Stimulated activated naive B cell treated with anti-CD40 and anti-IgM and Interleukin-4, amounts not matched to agents 10 μg/mL and 1 μg/mL and 100 μg/mL, for 72 hours (primary cell): ENCODE measurements at regions not wholly inside any gene's neighbourhood (a gene's known extent, or its start where the extent isn't known, plus 50 kb on each side); places are given as distances from the start of the nearest gene placed in this dataset.
A peak's percentile ranks its signal among the peaks of the same experiment; 100 is the strongest.

Experiments
- ATAC-seq, 2 donors: fragments of 150-1000 bp; cut with Tn5 transposase; replicated peaks; 2 replicates each; pipeline ENCODE4 v1.10.0; 2021; ENCODE audit warnings: moderate library complexity in 1 of 2
- DNase-seq: peaks from one replicate; pipeline ENCODE4 v3.0.0; 2021
- H3K27ac Mint-ChIP-seq: one replicate; pipeline ENCODE4 v1.8.0; 2022; ENCODE audit warnings: mild to moderate bottlenecking, mixed read lengths
- H3K27me3 Mint-ChIP-seq, 2 donors: one replicate each; pipeline ENCODE4 v1.8.0; 2022; ENCODE audit warnings: mixed read lengths in 2 of 2
- H3K36me3 Mint-ChIP-seq, 2 donors: one replicate each; pipeline ENCODE4 v1.8.0; 2022; ENCODE audit warnings: mixed read lengths in 2 of 2, mild to moderate bottlenecking in 1 of 2
- H3K4me1 Mint-ChIP-seq, 2 donors: one replicate each; pipeline ENCODE4 v1.8.0; 2022; ENCODE audit warnings: mixed read lengths in 2 of 2, mild to moderate bottlenecking in 1 of 2
- H3K4me3 Mint-ChIP-seq, 2 donors: one replicate each; pipeline ENCODE4 v1.8.0; 2022; ENCODE audit warnings: mild to moderate bottlenecking in 2 of 2, mixed read lengths in 2 of 2, moderate library complexity in 1 of 2
- H3K9me3 Mint-ChIP-seq, 2 donors: one replicate each; pipeline ENCODE4 v1.8.0; 2022; ENCODE audit warnings: mixed read lengths in 2 of 2, mild to moderate bottlenecking in 1 of 2

GRCh38 chrX:117215683-117216082 lies 752.9 kb upstream of the CT83 start:
- Mint-ChIP-seq H3K9me3 (no peaks in the 10 kb centered on the region), H3K36me3 (no peaks in the 10 kb centered on the region), H3K4me3 (no peak overlapping the region), H3K27me3 (no peaks in the 10 kb centered on the region), H3K27ac (no peak overlapping the region), H3K4me1 (no peaks in the 10 kb centered on the region)
- ATAC-seq, result no peak
- no peak for DNase-seq

- ATAC-seq (no peak), DNase-seq (no peak)
- Mint-ChIP-seq H3K4me1 (no peaks in the 10 kb centered on the region), H3K36me3 (no peaks in the 10 kb centered on the region), H3K27me3 (no peaks in the 10 kb centered on the region), H3K9me3 (peaks cover 5 to 8% of the 10 kb centered on the region in 2 donors), H3K4me3 (no peak overlapping the region), H3K27ac (no peak overlapping the region)
Measured at GRCh38 chrX:117196481-117196880, 733.7 kb upstream of the CT83 start.

- H3K4me3 Mint-ChIP-seq, result no peak overlapping the region
- no peak for ATAC-seq
- no peaks in the 10 kb centered on the region for H3K27me3 Mint-ChIP-seq
- peaks cover 0 to 5% of the 10 kb centered on the region in 2 donors for H3K9me3 Mint-ChIP-seq
- DNase-seq, result no peak
- no peaks in the 10 kb centered on the region for H3K36me3 Mint-ChIP-seq
- H3K27ac Mint-ChIP-seq, result no peak overlapping the region
- H3K4me1 Mint-ChIP-seq, result no peaks in the 10 kb centered on the region
Measured at GRCh38 chrX:117147249-117147648, 684.5 kb upstream of the CT83 start.

- Mint-ChIP-seq H3K9me3 (no peaks in the 10 kb centered on the region), H3K4me3 (no peak overlapping the region), H3K27me3 (no peaks in the 10 kb centered on the region), H3K36me3 (no peaks in the 10 kb centered on the region), H3K4me1 (no peaks in the 10 kb centered on the region), H3K27ac (no peak overlapping the region)
- ATAC-seq (no peak), DNase-seq (no peak)
Measured at GRCh38 chrX:117138070-117138469, 675.3 kb upstream of the CT83 start.

GRCh38 chrX:117134983-117135382 lies 672.2 kb upstream of the CT83 start:
- Mint-ChIP-seq H3K4me1 (no peaks in the 10 kb centered on the region), H3K27me3 (no peaks in the 10 kb centered on the region), H3K36me3 (no peaks in the 10 kb centered on the region), H3K4me3 (no peak overlapping the region), H3K9me3 (peaks cover 0 to 3% of the 10 kb centered on the region in 2 donors), H3K27ac (no peak overlapping the region)
- ATAC-seq, result no peak
- DNase-seq, result no peak

- no peak overlapping the region for H3K4me3 Mint-ChIP-seq
- no peak for DNase-seq
- H3K27me3 Mint-ChIP-seq, result no peaks in the 10 kb centered on the region
- no peaks in the 10 kb centered on the region for H3K4me1 Mint-ChIP-seq
- H3K9me3 Mint-ChIP-seq, result peaks cover 4 to 18% of the 10 kb centered on the region in 2 donors
- no peak overlapping the region for H3K27ac Mint-ChIP-seq
- no peak for ATAC-seq
- no peaks in the 10 kb centered on the region for H3K36me3 Mint-ChIP-seq
Measured at GRCh38 chrX:117120700-117121099, 657.9 kb upstream of the CT83 start.

- no peaks in the 10 kb centered on the region for H3K4me1 Mint-ChIP-seq
- no peak overlapping the region for H3K4me3 Mint-ChIP-seq
Measured at GRCh38 chrX:117096528-117096927, 633.8 kb upstream of the CT83 start.

GRCh38 chrX:117095393-117095792 lies 632.6 kb upstream of the CT83 start:
- Mint-ChIP-seq H3K36me3 (no peaks in the 10 kb centered on the region), H3K27ac (no peak overlapping the region), H3K4me3 (no peak overlapping the region), H3K9me3 (peaks cover 0 to 2% of the 10 kb centered on the region in 2 donors), H3K27me3 (no peaks in the 10 kb centered on the region), H3K4me1 (no peaks in the 10 kb centered on the region)
- DNase-seq (no peak), ATAC-seq (no peak)

More at GRCh38 chrX:117096528-117096927, 633.8 kb upstream of the CT83 start:
- no peak overlapping the region for H3K27ac Mint-ChIP-seq
- ATAC-seq, result no peak
- H3K9me3 Mint-ChIP-seq, result peaks cover 0 to 2% of the 10 kb centered on the region in 2 donors
- no peak for DNase-seq
- H3K27me3 Mint-ChIP-seq, result no peaks in the 10 kb centered on the region
- H3K36me3 Mint-ChIP-seq, result no peaks in the 10 kb centered on the region

GRCh38 chrX:117094149-117094548 lies 631.4 kb upstream of the CT83 start:
- no peaks in the 10 kb centered on the region for H3K4me1 Mint-ChIP-seq
- no peaks in the 10 kb centered on the region for H3K36me3 Mint-ChIP-seq
- DNase-seq (no peak), ATAC-seq (no peak)
- no peak overlapping the region for H3K4me3 Mint-ChIP-seq
- H3K27ac Mint-ChIP-seq, result no peak overlapping the region
- H3K27me3 Mint-ChIP-seq, result no peaks in the 10 kb centered on the region
- peaks cover 0 to 2% of the 10 kb centered on the region in 2 donors for H3K9me3 Mint-ChIP-seq

- no peaks in the 10 kb centered on the region for H3K36me3 Mint-ChIP-seq
- no peak for ATAC-seq
Measured at GRCh38 chrX:117093319-117093718, 630.5 kb upstream of the CT83 start.

GRCh38 chrX:117092641-117093040 lies 629.9 kb upstream of the CT83 start:
- Mint-ChIP-seq H3K4me3 (no peak overlapping the region), H3K27ac (no peak overlapping the region), H3K4me1 (no peaks in the 10 kb centered on the region), H3K27me3 (no peaks in the 10 kb centered on the region), H3K36me3 (no peaks in the 10 kb centered on the region), H3K9me3 (no peaks in the 10 kb centered on the region)
- DNase-seq (no peak), ATAC-seq (no peak)

More at GRCh38 chrX:117093319-117093718, 630.5 kb upstream of the CT83 start:
- Mint-ChIP-seq H3K4me1 (no peaks in the 10 kb centered on the region), H3K9me3 (no peaks in the 10 kb centered on the region), H3K27ac (no peak overlapping the region), H3K27me3 (no peaks in the 10 kb centered on the region), H3K4me3 (no peak overlapping the region)
- no peak for DNase-seq

- Mint-ChIP-seq H3K27me3 (no peaks in the 10 kb centered on the region), H3K9me3 (peaks cover 0 to 8% of the 10 kb centered on the region in 2 donors), H3K4me1 (peaks cover 0 to 3% of the 10 kb centered on the region in 2 donors), H3K36me3 (no peaks in the 10 kb centered on the region), H3K27ac (no peak overlapping the region), H3K4me3 (no peak overlapping the region)
- no peak for ATAC-seq
- DNase-seq, result no peak
Measured at GRCh38 chrX:117063224-117063623, 600.4 kb upstream of the CT83 start.

GRCh38 chrX:117059848-117060247 lies 597.1 kb upstream of the CT83 start:
- Mint-ChIP-seq H3K4me1 (peaks cover 0 to 3% of the 10 kb centered on the region in 2 donors), H3K27me3 (no peaks in the 10 kb centered on the region), H3K9me3 (peaks cover 0 to 8% of the 10 kb centered on the region in 2 donors), H3K27ac (no peak overlapping the region), H3K4me3 (no peak overlapping the region), H3K36me3 (no peaks in the 10 kb centered on the region)
- DNase-seq (no peak), ATAC-seq (peak; percentile 36 to 59)

GRCh38 chrX:117053260-117053659 lies 590.5 kb upstream of the CT83 start:
- H3K4me3 Mint-ChIP-seq, result no peak overlapping the region
- ATAC-seq, result no peak
- H3K36me3 Mint-ChIP-seq, result no peaks in the 10 kb centered on the region
- no peak overlapping the region for H3K27ac Mint-ChIP-seq
- H3K9me3 Mint-ChIP-seq, result peaks cover 6 to 8% of the 10 kb centered on the region in 2 donors
- H3K27me3 Mint-ChIP-seq, result no peaks in the 10 kb centered on the region
- no peak for DNase-seq
- no peaks in the 10 kb centered on the region for H3K4me1 Mint-ChIP-seq

GRCh38 chrX:117038918-117039440 lies 576.2 kb upstream of the CT83 start:
- H3K27me3 Mint-ChIP-seq, result no peaks in the 10 kb centered on the region
- ATAC-seq (no peak), DNase-seq (no peak)
- no peak overlapping the region for H3K27ac Mint-ChIP-seq
- no peaks in the 10 kb centered on the region for H3K9me3 Mint-ChIP-seq
- no peaks in the 10 kb centered on the region for H3K36me3 Mint-ChIP-seq
- H3K4me3 Mint-ChIP-seq, result no peak overlapping the region
- no peaks in the 10 kb centered on the region for H3K4me1 Mint-ChIP-seq

GRCh38 chrX:117010243-117010642 lies 547.5 kb upstream of the CT83 start:
- ATAC-seq, result no peak
- Mint-ChIP-seq H3K4me1 (no peaks in the 10 kb centered on the region), H3K9me3 (peaks cover 3 to 4% of the 10 kb centered on the region in 2 donors)

More at GRCh38 chrX:117010243-117010642, 547.5 kb upstream of the CT83 start:
- Mint-ChIP-seq H3K4me3 (no peak overlapping the region), H3K27ac (no peak overlapping the region), H3K36me3 (no peaks in the 10 kb centered on the region), H3K27me3 (no peaks in the 10 kb centered on the region)
- no peak for DNase-seq
